Activated CD4-positive, CD25-positive, alpha-beta regulatory T cell (primary cell): ENCODE measurements at regions not wholly inside any gene's neighbourhood (a gene's known extent, or its start where the extent isn't known, plus 50 kb on each side); places are given as distances from the start of the nearest gene placed in this dataset.
"Not testable (repeated sequence)": the region's sequence is repeated elsewhere in the genome, so short reads cannot be mapped to it uniquely, and the experiment has no call there.

Source experiments
- DNase-seq, 4 experiments: peaks; one replicate each; lab custom pipeline; 2025; lab: John Stamatoyannopoulos, UW

DNA sequence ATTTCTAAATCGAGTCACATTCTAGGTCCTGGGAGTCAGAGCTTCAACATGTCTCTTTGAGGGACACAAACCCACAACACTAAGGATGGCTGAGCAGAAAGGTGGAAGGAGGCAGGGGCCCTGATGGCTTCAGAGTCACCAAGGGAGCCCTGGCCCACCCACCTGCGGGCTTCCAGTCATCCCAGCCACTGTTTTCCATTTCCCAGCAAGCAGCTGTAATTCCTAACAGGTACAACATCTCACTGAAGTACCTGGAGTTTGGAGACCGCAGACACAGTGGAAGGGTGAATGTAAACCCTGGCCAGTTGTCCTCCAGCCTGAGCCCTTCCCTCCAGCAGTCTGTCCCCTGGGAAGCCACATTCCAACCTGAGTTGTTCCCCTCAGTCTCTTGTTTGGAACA, 562.8 kb downstream of the TBC1D22A start:
- DNase-seq, result no peak

DNA sequence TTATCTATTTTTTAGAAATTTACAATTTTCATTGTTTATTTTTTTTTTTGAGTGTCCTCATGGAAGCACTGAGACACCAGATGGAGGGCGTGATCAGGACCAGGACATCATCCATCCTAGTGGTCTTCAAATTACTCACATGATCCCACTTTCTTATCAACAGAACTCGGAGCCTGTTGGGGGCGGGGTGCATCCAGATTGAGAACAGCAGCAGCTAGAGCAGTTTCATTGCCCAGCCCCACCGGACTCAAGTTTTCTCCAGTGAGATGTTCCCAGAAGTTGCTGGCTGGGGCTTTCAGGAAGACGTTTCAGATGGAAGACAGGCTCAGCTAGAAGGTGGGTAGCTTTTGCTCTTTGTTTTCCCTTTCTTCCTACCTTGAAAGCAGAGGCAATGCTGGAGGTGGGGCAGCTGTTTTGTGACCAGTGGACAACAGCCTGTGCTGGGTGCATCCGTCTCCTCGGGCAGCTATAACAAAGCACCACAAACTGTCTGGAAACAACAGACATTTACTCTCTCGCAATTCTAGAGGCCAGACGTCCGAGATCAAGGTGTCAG, 562.1 kb downstream of the TBC1D22A start:
- DNase-seq, result no peak

DNA sequence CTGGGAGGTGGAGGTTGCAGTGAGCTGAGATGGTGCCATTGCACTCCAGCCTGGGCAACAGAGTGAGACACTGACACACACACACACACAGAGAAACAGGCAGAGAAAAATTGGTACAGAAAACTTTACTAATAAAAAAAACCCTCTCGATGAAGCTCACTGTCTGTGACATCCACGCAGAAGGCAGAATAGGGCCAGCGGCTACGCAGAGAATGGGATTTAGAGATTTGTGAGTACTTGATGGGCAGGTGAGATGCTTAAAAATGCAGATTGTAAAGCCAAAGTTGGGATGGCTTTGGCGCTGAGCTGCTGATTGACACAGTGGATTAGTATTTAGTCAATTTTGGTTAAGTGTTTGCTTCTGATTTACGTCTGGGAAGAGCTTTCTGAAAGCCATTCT, 561.1 kb downstream of the TBC1D22A start:
- DNase-seq, result no peak

- no peak for DNase-seq
Measured at GRCh38 chr22:47322854-47323253, 560.4 kb downstream of the TBC1D22A start.

GRCh38 chr22:47320560-47320959, 558.1 kb downstream of the TBC1D22A start:
- no peak for DNase-seq

DNA sequence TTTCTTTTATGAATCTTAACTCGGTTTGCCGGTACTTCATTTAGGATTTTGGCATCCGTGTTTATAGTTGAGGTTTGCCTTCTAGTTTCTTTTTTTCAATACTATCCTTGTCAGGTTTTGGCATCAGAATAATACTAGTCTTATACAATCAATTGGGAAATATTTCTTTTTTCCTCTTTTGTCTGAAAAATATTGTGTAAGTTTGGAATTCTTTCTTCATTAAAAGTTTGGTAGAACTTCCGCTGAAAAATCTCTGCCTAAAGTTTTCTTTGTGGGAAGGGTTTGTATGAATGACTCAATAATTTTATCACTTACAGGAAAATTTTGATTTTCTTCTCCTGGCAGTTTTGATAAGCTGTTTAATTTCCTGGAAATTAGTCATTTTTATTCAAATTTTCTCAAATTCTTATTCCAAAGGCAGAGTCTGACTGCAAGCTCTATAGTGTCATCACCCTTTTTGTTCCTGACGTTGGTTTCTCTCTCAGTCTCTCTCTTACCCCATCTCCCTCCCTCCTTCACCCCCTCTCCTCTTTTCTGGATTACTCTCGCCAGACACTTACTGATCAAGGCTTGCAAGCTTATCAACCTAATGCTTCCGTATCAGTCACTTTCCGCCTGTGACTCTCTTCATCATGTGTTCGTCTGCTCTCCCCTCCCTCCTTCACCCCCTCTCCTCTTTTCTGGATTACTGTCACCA, 555.7 kb downstream of the TBC1D22A start:
- DNase-seq, result no peak

DNA sequence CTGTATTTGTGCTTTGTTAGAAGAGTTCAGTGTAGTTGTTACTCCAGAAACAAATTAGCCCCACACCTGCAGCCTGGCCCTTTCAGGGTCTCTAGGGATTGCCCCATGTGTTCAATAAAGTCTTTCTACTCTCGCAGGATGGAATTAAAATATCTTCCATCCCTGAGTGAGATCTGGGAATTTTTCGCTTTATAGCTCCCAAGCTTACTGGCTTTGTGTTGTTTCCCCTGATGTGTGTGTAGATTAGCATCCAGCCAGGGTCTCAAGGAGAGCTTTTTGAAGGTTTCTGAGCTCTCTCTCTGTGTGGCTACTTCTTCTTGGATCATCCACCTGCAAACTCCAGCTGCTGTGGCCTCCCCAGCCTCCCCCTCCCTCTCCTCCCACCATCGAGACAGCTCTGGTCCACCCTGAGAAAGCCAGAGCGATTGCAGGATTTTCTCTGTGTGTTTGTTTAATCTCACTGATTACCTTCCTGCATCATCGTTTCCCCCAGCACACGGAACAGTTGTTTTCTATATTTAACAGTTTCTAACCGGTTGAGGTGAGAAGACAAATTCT, 553.5 kb downstream of the TBC1D22A start:
- no peak for DNase-seq

DNA sequence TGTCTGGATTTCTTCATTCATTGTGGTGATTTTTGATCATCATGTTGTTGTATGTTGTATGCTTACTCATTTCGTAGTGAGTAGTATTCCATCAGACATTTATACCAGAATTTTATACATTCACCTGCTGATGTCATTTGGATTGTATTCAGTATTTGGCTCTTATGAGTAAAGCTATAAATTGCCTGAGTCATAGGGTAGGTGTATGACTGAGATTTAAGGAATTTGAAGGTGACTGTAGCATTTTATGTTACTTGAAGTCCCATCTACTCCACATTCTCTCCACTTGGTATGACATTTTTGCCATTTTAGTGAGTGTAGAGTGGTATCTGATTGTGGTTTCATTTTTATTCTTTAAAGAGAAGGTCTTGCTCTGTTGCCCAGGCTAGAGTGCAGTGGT, 548.2 kb downstream of the TBC1D22A start:
- DNase-seq, result no peak

- DNase-seq, result no peak
Measured at GRCh38 chr22:47309946-47310345, 547.5 kb downstream of the TBC1D22A start.

DNA sequence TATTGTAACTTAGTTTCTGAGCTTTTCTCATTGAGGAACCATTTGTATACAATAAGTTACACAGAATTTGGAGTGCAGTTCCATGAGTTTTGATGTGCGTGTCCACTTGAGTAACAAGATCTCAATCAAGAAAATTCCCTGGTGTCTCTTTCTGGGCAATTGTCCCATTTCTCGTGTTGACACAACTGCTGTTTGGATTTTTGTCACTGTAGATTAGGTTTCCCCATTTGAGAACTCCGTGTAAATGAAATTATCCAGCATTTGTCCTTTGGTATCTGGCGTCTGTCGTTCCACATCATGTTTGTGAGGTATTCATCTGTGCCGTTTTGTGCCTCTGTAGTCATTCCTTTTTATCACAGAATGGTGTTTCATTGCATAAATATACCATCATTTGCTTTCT, 547.0 kb downstream of the TBC1D22A start:
- DNase-seq, result no peak

DNA sequence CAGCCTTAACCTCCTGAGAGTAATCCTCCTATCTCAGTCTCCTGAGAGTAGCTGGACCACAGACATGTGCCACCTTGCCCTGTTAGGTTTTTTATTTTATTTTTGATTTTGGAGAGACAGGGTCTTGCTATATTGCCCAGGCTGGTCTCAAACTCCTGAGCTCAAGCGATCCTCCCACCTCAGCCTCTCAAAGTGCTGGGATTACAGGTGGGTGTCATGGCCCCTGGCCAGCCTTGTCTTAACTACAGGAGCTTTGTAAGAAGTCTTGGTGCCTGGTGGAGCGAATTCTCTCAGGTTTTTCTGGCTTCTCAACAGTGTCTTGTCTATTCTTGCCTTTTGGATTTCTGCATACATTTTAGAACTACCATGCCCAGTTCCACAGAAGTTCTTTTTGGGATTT, 546.4 kb downstream of the TBC1D22A start:
- no peak for DNase-seq

GRCh38 chr22:47307822-47308221, 545.4 kb downstream of the TBC1D22A start:
- DNase-seq, result no peak

DNA sequence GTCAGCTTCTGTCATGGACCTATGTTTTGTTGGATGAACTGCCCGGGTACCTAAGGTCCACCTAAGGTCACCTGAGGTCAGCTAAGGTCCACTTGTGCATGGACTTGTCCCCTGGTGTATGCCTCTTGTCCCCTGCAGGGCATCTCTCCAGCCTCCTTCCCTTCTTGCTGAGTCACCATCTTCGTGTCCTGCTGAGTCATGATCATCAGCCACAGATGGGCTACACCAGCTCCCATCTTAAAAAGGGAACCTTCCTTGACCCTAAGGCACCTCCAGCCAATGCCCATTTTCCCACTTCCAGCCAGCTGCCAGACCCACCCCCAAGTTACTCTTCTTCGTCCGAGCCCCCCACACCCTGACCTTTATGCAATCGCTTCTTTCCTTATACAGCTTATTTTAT, 544.9 kb downstream of the TBC1D22A start:
- no peak for DNase-seq

DNA sequence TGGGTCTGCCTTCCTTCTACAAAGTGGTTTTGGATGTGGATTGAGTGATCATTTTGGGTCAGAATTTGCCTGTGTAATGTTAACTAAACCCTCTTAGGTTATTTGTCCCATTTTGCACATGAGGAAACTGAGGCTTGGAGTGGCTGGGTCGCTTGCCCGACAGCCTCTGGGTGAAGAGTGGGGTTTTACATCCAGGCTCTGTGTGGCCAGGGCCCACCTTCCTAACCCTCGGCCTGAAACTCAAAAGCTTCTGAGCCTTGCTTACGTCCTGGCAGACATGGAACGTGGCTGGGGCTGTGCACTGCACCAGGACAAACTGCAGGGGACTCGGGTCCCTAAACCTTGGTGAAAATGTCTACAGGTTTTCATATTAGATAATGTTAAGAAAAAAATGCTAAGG, 542.4 kb downstream of the TBC1D22A start:
- no peak for DNase-seq

DNA sequence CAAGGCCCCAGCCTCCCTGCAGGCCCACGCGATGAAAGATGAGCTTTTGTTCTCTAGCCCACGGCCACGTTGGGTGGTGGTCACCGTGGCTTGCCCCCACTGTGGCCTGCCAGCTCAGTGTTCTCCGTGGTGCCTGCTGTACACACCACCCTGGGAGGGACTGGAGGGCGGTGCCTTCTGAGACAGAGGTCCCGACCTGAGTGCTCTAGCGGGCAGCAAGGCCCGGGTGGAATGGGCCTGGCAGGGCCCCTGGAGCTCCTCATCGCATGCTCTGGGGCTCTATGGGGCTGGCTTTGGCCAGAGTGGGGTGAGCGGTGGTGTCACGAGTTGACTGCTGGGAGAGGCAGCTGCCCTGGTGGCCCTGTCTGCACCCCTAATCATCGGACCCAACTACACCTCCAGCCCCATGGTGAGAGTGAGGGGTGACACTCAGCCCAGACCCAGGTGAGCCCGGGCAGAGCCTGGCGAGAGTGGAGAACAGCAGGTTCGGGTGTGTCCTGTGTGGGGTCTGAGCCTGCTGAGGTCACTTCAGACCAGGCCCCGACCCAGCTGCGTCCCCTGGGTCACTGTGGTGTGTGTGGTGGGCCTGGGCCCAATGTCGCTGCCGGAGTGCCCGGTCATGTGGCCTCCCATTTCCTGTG, 541.9 kb downstream of the TBC1D22A start:
- DNase-seq, result no peak

GRCh38 chr22:47303161-47303890, 540.9 kb downstream of the TBC1D22A start:
- no peak for DNase-seq

DNA sequence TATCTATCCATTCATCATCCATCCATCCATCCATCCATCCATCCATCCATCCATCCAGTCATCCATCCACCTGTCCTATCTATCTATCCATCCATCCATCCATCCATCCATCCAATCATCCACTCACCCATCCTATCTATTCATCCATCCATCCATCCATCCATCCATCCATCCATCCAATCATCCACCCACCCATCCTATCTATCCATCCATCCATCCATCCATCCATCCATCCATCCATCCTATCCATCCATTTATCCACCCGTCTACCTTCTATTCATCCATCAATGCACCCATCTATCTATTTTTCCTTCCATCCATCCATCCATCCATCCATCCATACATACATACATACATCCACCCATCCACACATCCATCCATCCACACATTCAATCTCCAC, 540.1 kb downstream of the TBC1D22A start:
- DNase-seq, result not testable (repeated sequence)

- DNase-seq, result no peak
Measured at GRCh38 chr22:47301820-47302475, 539.5 kb downstream of the TBC1D22A start.

GRCh38 chr22:47300698-47301405, 538.4 kb downstream of the TBC1D22A start:
- DNase-seq, result no peak

GRCh38 chr22:47299863-47300697, 537.6 kb downstream of the TBC1D22A start:
- no peak for DNase-seq
